Fibroblast of villous mesenchyme (primary cell): ENCODE measurements at regions not wholly inside any gene's neighbourhood (a gene's known extent, or its start where the extent isn't known, plus 50 kb on each side); places are given as distances from the start of the nearest gene placed in this dataset.
A peak's percentile ranks its signal among the peaks of the same experiment; 100 is the strongest.

Experiments used
- DNase-seq: peaks from one replicate; pipeline ENCODE4 v3.0.0-alpha.2; 2010; ENCODE audit warnings: low read depth
- H3K4me3 ChIP-seq: 2 replicates; pipeline ENCODE4 v1.5.1; 2011; ENCODE audit warnings: low read depth, mild to moderate bottlenecking, low read length
- CTCF ChIP-seq: IDR thresholded peaks from 2 replicates; pipeline ENCODE4 v1.5.1; 2012; ENCODE audit warnings: low read depth, mild to moderate bottlenecking, low read length; ENCODE audit not compliant: insufficient read depth

- TF ChIP-seq CTCF: no peak
- no peak for DNase-seq
- H3K4me3 ChIP-seq: no peak overlapping the region
Observed at GRCh38 chr6:137350857-137351256, 131.7 kb upstream of the IFNGR1 start.

GRCh38 chr6:137349856-137350830, 131.0 kb upstream of the IFNGR1 start:
- no peak overlapping the region for H3K4me3 ChIP-seq
- no peak for DNase-seq
- no peak for TF ChIP-seq CTCF

GRCh38 chr6:137348777-137349176, 129.6 kb upstream of the IFNGR1 start:
- DNase-seq: no peak
- no peak for TF ChIP-seq CTCF
- no peak overlapping the region for H3K4me3 ChIP-seq

- no peak overlapping the region for H3K4me3 ChIP-seq
- no peak for TF ChIP-seq CTCF
- no peak for DNase-seq
Observed at GRCh38 chr6:137343241-137343640, 124.1 kb upstream of the IFNGR1 start.

GRCh38 chr6:137342607-137343190, 123.5 kb upstream of the IFNGR1 start:
- no peak for TF ChIP-seq CTCF
- peak overlapping the region; percentile 49 for H3K4me3 ChIP-seq
- no peak for DNase-seq

- no peak for TF ChIP-seq CTCF
- H3K4me3 ChIP-seq: no peak overlapping the region
- DNase-seq: peak; percentile 21
Observed at GRCh38 chr6:137341681-137342195, 122.6 kb upstream of the IFNGR1 start.
